ENCODE measurements at regions not wholly inside any gene's neighbourhood (a gene's known extent, or its start where the extent isn't known, plus 50 kb on each side); places are given as distances from the start of the nearest gene placed in this dataset.

GRCh38 chr6:26161322-26161721, 74.1 kb downstream of the HFE start:
- no peak for TF ChIP-seq CTCF (IDR thresholded peaks at IDR 0.05; ENCODE audit: insufficient read depth, low read length, missing control alignments)
- H3K4me3 ChIP-seq (ENCODE audit: low read depth, low read length) = no peak overlapping the region
- no peak for DNase-seq (ENCODE audit: low read depth, low spot score)
- POLR2A ChIA-PET = interaction anchor here (7.1 kb wide), 1 partner anchor 36 kb away, joined by 293 read pairs; a partner anchor contains a TSS
- CTCF ChIA-PET = interaction anchor here (1.0 kb wide), 1 partner anchor 13 kb away, joined by 3 read pairs; no protein-coding TSS in a partner anchor

- TF ChIP-seq CTCF (IDR thresholded peaks at IDR 0.05; ENCODE audit: insufficient read depth, low read length, missing control alignments) = no peak
- CTCF ChIA-PET = interaction anchor here (1.0 kb wide), 1 partner anchor 12 kb away, joined by 3 read pairs; no protein-coding TSS in a partner anchor
- no peak for DNase-seq (ENCODE audit: low read depth, low spot score)
- no peak overlapping the region for H3K4me3 ChIP-seq (ENCODE audit: low read depth, low read length)
- POLR2A ChIA-PET = no interaction called here
Measured at GRCh38 chr6:26162399-26162798, 75.2 kb downstream of the HFE start.

- CTCF ChIA-PET = no interaction called here
- H3K4me3 ChIP-seq (ENCODE audit: low read depth, low read length) = no peak overlapping the region
- DNase-seq (ENCODE audit: low read depth, low spot score) = no peak
- no peak for TF ChIP-seq CTCF (IDR thresholded peaks at IDR 0.05; ENCODE audit: insufficient read depth, low read length, missing control alignments)
- POLR2A ChIA-PET = no interaction called here
Measured at GRCh38 chr6:26163427-26164119, 76.3 kb downstream of the HFE start.

- no peak overlapping the region for H3K4me3 ChIP-seq (ENCODE audit: low read depth, low read length)
- no peak for DNase-seq (ENCODE audit: low read depth, low spot score)
- CTCF ChIA-PET = no interaction called here
- no peak for TF ChIP-seq CTCF (IDR thresholded peaks at IDR 0.05; ENCODE audit: insufficient read depth, low read length, missing control alignments)
- POLR2A ChIA-PET = no interaction called here
Measured at GRCh38 chr6:26164120-26164505, 76.9 kb downstream of the HFE start.

- H3K4me3 ChIP-seq (ENCODE audit: low read depth, low read length) = no peak overlapping the region
- no peak for DNase-seq (ENCODE audit: low read depth, low spot score)
- TF ChIP-seq CTCF (IDR thresholded peaks at IDR 0.05; ENCODE audit: insufficient read depth, low read length, missing control alignments) = no peak
- CTCF ChIA-PET = interaction anchor here (1.3 to 1.5 kb wide), 3 partner anchors 8 to 68 kb away, joined by 3 to 4 read pairs (median 3); no protein-coding TSS in a partner anchor
- POLR2A ChIA-PET = no interaction called here
Measured at GRCh38 chr6:26165261-26165790, 78.1 kb downstream of the HFE start.

GRCh38 chr6:26170181-26170580, 83.0 kb downstream of the HFE start:
- H3K4me3 ChIP-seq (ENCODE audit: low read depth, low read length) = no peak overlapping the region
- POLR2A ChIA-PET = interaction anchor here (0.9 to 4.0 kb wide), 2 partner anchors 12 to 150 kb away, joined by 4 to 32 read pairs; a partner anchor contains a TSS
- DNase-seq (ENCODE audit: low read depth, low spot score) = no peak
- TF ChIP-seq CTCF (IDR thresholded peaks at IDR 0.05; ENCODE audit: insufficient read depth, low read length, missing control alignments) = no peak
- CTCF ChIA-PET = interaction anchor here (0.9 to 1.2 kb wide), 2 partner anchors 13 to 144 kb away, joined by 3 to 5 read pairs; a partner anchor contains a TSS
